NCI-H2227 (cell line): ENCODE measurements at regions not wholly inside any gene's neighbourhood (a gene's known extent, or its start where the extent isn't known, plus 50 kb on each side); places are given as distances from the start of the nearest gene placed in this dataset.

ENCODE experiments used
- DNase-seq: peaks from one replicate; lab custom pipeline; 2025; ENCODE audit not compliant: unreplicated experiment; lab: John Stamatoyannopoulos, UW

DNA sequence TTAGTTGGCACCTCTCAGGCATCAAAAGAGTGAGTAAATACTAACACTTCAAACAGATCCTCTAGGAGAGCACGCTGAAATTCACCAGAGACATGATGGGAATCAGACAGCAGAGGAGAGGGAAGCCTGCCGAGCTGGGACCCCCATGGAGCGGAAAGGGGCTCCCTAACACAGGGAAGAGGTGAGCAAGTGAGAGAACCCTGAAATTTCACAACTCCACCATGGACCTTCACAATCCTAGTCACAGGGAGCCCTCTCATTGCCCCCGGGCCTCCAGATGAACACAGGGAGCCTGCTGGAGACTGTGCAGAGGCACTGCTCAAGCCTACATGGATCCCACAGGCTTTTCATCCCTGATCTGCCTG, 59.2 kb upstream of the ANTXRL start:
- DNase-seq = no peak

DNA sequence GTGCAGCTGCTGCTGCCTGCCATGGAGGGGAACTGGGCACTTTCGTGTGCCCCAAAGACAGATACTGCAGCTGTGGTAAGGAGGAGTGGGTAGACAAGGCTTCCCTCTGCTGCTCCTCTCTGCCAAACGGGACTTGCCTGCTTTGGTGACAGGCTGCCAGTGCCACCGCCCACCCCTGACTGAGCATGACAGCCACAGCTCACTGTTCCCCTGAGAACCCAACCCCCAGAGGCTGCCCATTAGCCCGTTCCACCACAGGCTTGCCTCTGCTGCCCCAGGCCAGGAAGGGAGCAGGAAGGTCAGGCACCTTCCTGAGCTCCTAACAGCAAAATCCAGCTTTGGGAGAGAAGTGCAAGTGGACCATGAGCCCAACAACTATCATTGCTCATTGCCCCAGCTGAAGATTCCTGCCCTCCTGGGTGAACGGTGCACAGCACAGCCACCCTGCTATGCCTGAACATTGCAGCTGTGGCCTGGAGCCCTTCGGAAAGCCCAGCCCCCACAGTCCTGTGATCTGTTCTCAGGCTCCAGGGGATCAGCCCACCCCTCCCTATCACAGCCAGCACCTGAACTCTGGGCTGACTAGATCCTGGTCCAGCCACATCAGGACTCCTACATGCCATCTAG, 58.7 kb upstream of the ANTXRL start:
- DNase-seq = no peak

DNA sequence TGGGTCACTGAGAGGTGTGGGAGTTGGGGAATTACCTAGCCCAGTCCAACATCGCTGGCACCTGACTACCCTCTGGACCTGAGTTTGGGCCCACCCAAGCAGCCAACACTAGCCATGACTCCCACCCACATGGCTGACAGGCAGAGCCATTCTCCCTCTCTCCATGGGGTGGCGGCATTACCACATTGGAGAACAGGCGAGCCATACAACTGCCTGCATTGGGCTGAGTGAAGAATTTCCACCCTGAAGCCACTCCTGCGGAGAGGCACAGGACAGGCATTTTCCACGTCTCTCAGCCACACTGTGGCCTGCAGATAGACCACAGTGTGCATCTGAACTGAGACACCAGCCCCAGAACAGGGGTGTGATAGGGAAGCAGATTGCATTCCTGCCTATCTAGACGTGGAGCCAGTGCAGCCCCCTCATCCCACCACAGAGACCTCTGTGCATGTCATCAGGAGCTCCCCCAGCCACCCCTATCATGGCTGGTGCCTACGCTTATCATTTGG, 58.2 kb upstream of the ANTXRL start:
- DNase-seq = peak; percentile 43

DNA sequence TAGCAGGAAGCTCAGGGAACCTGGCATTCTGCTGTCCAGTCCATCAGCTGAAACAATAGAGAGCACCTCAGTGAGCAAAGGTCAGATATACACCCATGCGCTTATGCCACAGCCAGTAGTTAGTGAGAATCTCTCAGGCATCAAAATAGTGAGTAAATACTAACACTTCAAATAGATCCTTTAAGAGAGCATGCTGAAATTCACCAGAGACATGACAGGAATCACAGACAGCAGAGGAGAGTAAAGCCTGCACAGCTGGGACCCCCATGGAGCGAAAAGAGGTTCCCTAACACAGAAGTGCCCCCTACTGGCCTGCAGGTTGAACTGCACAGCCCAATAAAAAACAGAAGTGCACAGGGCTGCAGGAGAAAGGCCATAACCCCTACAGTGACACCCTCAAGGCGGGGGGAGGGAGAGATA, 57.6 kb upstream of the ANTXRL start:
- DNase-seq = peak; percentile 5

DNA sequence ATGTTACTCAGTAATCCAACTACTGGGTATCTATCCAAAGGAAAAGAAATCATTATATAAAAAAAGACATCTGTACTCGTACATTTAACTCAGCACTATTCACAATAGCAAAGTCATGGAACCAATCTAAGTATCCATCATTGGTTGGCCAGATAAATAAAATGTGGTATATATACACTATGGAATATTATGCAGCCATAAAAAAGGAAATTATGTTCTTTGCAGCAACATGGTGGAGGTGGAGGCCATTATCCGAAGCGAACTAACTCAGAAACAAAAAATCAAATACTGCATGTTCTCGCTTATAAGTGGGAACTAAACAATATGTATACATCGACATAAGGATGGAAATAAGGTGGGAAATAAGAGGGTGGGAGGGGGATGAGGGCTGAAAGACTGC, 56.2 kb upstream of the ANTXRL start:
- DNase-seq = no peak

DNA sequence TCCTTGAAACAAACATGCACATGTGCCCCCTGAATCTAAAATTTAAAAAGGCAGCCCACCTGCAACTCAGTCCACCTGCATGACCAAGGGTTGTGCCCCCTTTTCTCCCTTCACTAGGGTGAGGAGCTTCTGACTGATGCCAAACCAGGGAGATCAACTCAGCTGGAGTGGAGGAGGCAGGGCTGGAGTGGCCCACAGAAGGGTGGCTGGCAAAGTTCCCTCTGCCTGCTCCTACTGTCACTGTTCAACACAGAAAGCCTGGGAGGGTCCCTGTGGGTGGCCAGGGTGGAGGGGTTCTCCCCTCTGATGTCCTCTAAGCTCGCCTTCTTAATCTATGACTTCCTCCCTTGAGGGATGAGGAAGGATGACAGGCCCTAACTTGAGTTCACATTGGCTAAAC, 55.7 kb upstream of the ANTXRL start:
- DNase-seq = no peak

DNA sequence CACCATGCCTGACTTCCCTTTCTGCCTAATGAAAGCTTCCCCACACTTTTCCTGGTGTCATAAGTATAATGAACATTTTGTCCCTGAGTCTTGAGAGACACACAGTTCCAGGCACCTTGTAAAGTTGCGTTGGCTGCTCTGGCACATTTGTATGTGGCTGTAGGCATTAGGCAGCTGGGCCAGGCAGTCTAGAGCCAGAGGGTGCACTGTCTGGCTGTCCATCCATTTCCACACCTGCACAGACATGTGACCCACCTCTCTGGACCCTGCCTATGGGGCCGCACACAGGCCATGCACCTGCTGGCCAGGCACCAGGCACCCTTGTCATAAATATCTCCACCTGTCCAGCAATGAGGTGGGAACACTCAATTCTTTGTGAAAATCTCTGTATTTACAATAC, 54.7 kb upstream of the ANTXRL start:
- no peak for DNase-seq

DNA sequence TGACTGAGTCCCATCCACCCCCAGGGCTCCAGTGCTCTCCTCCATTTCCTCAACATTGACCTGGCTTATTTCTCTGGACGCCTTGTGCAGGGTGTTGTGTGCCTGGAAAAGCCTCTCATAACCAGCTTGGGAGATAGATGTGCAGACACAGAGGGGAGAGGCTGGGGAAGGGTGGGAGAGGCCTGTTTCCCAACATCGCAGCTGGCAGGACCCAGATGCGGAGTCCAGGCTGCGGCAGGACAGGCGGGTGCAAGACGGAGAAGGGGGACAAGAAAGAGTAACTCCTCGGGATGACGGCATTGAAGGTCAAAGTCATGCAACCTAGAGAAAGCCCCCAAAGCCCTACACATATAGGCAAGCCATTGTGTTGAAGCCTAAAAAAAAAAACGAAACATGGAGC, 54.1 kb upstream of the ANTXRL start:
- DNase-seq = no peak

DNA sequence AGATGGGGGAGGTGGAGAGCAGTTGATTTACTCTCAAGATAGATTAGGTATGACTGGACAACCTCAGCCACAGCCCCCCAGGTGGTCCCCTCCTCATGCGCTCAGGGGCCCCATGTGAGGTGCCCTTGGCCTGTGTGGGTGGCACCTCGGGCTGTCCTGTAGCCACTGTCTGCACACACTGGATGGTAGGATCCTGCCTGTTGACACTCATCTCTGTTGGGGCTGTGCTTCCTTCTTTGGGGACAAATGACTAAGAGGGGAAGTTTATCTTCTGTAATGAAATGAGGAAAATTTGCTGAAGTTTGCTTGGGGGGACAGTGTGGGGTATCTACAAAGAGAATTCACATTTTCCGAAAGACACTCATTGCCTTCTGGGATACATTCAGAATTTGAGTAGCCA, 53.6 kb upstream of the ANTXRL start:
- DNase-seq = no peak

DNA sequence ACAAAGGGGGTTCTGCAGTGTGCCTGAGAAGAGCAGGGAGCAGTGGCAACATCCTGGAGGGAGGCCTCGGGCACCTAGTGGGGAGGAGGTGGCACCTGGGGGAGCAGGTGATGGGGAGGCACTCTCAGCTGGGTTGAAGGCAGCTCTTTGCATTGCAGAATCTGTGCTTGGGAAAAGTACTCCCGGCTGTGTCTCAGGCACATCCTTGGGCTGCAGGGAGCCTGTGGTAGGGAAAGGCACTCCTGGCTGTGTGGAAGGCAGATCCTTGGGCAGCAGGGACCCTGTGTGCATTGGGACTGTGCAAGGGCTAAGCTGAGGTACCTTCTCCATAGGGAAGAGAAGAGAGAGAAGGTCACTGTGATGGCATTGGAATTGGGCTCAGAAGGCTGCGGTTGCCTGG, 52.8 kb upstream of the ANTXRL start:
- DNase-seq = no peak

DNA sequence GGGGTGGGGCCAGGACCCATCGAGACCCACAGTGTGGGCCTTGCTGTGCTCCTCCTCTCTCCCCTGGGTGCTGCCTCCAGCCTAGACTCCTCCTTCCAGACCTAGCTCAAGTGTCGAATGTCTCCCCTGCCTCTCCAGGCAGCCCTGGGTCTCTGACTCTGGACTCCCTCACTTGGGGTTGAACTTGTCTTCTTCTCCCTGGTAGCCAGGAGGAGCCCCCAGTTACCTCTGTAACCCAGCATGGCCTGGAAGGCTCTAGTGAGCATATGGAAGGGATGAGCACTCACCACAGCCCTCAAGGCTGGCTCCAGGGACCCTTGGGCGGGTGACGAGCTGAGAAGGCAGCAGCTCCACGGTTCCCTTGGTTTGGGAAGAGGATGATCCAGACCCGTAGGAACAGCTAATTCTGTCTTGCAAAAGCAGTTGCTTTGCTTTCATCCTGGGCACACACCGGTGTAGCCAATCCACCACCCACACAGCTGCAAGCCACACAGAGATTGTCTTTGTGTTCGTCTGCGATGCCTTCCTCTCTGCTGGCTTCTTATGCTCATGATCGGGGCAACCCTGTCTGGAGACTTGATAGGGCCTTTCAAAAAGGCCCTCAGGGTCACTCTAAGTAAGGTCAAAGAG, 52.3 kb upstream of the ANTXRL start:
- DNase-seq = no peak

DNA sequence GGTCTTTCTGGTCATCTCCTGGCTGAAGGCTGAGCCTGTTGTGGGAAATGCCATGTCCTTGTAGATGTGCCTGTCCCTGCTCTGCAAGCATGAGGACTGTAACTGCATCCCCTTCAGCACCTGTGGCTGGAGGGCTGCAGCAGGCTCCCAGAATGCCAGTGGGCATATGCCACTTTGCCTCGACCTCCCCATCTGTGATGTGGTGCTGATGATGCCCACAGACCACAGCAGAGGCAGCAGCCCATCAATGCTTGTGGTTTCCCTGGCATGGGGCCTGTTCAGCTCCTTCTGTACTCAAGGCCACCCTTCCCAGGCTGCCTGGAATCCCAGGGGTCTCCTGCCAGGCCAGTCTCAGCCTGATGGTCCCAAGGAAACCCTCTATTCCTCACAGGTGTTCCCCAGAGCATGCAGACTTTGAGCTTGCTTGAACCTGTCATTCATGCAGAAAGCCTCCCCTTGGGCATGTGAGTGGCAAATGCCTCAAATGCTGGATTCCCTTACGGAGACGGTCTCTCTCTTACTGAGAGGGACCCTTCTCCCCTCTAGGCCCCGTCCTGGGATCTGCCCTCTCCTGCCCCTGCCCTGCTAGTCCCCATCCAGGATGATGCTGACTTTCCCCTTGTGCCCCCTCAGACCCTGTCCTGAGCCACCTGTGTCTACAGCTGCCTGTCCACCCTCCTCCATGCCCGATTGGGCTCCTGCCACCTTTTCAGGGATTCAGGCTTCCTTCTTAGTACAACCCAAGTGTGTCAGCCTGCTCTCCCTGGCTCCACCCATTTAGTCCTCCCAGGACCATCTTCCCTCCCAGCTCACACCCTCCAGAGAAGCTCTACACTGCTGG, 50.9 kb upstream of the ANTXRL start:
- DNase-seq = no peak

DNA sequence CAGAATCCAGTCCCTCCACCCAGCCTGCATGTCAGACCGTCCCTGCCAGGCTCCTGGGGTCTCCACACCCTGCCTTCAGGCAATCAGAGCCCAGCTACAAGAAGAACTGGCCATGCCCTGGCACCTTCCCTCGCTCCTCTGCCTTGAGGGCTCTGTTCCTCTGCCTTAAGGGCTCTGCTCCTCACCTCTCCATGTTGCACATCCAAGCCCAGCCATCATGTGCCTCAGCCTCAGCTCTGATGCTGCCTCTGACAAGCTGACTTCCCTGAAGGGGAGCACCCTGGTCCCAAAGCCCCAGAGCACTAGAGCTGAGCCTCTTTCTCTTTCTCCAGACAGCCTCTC, 50.3 kb upstream of the ANTXRL start:
- DNase-seq = no peak

DNA sequence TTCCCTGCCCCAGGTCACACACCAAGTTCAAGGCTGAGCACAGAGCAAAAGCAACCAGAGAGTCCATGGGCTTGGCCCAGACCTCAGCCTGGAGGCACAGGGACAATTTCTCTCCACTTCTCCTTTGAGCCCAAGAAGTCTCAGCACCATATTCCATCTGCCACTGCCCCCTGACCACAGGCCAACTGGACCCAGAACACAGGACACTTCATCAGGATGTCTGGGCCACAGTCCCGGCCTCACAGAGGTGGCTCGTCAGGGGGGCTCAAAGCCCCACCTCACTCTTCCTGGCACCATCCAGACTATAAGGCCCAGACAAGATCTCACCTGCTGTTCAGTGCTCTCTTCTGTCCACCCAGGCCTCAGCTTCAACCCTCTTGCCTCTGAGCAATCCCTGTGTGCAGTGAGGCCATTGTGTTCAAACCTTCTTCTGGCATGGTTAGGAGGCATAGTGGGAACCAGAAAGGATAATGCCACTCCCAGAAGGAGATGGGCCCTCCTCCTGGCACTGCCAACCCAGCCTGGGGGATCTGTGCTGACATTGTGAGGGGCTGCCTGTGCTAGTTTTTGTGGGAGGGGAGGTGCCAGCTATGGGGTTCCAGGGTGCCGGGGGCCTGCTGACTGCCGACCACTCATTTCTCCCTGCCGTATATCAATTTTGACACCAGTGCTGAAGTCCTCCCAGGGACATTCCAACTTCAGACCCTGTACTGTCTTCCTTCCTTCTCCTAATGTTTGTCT, 49.7 kb upstream of the ANTXRL start:
- DNase-seq = no peak
